OCI-LY3 (cell line): ENCODE measurements at regions not wholly inside any gene's neighbourhood (a gene's known extent, or its start where the extent isn't known, plus 50 kb on each side); places are given as distances from the start of the nearest gene placed in this dataset.

Experiments
- EZH2phosphoT487 ChIP-seq: fragments of 200-600 bp; shearing (Covaris generic); IDR thresholded peaks from 2 replicates; pipeline ENCODE4 v1.6.1; 2018; ENCODE audit warnings: antibody characterized with exemption, mixed run types, low read depth
- TF ChIP-seq, protein P1 (sequence below): fragments of 200-600, 300-600 bp; sonication (generic); IDR thresholded peaks from 2 replicates; pipeline ENCODE4 v1.5.1; 2014; ENCODE audit warnings: antibody characterized with exemption, low read length, low read depth

DNA sequence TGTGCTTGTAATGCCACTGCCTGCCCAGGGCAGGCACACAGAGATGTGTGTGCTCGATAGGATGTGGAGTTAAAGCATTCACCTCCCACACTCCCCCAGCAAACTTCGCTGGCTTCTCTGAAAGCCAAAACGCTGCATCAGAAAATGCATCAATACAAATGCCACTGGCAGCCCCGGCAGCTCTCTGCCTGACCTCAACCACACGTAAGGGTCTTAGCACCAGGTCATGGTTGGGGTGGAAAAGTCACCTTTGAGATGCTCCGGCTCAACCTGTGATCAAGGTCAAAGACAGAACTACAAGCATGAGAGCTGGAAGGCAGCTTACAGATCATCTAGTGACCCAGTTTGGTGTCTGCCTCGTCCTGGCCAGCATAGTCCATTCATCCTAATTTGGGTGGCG lies 114.4 kb upstream of the NANOS1 start:
- TF ChIP-seq, protein P1, sequence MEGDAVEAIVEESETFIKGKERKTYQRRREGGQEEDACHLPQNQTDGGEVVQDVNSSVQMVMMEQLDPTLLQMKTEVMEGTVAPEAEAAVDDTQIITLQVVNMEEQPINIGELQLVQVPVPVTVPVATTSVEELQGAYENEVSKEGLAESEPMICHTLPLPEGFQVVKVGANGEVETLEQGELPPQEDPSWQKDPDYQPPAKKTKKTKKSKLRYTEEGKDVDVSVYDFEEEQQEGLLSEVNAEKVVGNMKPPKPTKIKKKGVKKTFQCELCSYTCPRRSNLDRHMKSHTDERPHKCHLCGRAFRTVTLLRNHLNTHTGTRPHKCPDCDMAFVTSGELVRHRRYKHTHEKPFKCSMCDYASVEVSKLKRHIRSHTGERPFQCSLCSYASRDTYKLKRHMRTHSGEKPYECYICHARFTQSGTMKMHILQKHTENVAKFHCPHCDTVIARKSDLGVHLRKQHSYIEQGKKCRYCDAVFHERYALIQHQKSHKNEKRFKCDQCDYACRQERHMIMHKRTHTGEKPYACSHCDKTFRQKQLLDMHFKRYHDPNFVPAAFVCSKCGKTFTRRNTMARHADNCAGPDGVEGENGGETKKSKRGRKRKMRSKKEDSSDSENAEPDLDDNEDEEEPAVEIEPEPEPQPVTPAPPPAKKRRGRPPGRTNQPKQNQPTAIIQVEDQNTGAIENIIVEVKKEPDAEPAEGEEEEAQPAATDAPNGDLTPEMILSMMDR, result no peak
- TF ChIP-seq EZH2phosphoT487, result no peak
